HG03342 (cell line): ENCODE measurements at regions not wholly inside any gene's neighbourhood (a gene's known extent, or its start where the extent isn't known, plus 50 kb on each side); places are given as distances from the start of the nearest gene placed in this dataset.
"Not testable (repeated sequence)": the region's sequence is repeated elsewhere in the genome, so short reads cannot be mapped to it uniquely, and the experiment has no call there.

Source experiments
- ATAC-seq: cut with Tn5 transposase; IDR thresholded peaks from one replicate; pipeline ENCODE4 v1.9.1; 2021; ENCODE audit warnings: mild to moderate bottlenecking, moderate library complexity; ENCODE audit not compliant: unreplicated experiment

DNA sequence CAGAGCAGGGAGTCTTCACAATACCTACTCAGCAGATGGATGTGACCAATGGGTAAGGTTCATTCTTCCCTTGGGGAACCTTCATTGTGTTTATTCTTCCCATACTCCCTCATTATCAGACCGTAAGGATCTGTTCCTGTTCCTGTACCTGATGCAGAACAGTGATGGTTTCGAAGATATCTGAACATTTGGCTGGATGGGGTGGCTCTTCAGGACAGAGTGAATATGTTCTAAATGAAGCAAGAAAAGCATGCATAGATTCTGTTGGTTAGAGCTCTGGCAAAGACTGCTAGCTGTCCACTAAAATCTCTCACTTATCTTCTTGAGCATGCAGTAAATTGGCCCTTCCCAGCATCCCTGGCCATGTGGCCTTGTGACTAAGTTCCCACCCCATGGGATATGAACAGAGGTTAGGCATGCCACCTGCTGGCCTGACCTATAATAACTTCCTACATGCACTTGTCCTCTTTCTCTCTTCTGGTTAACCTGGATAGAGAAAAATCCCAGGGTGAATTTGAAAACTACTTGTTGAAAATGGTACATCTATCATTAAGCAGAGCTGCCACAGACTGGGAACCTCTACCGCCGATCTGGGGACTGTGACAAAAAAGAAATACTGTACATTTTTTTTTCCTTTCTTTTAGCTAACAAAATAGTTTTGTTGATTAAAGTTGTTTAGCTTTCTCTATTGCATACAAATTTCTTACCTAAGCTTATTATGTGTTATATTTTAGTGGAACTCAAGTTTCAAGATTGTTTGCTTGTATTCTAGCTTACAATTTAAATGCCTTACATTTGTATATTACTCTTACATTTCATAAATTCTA, 60.0 kb upstream of the BANK1 start:
- peak; percentile 93 for ATAC-seq

- no peak for ATAC-seq
Measured at GRCh38 chr4:101727238-101727637, 63.3 kb upstream of the BANK1 start.

GRCh38 chr4:101724093-101724492, 66.4 kb upstream of the BANK1 start:
- ATAC-seq: no peak

DNA sequence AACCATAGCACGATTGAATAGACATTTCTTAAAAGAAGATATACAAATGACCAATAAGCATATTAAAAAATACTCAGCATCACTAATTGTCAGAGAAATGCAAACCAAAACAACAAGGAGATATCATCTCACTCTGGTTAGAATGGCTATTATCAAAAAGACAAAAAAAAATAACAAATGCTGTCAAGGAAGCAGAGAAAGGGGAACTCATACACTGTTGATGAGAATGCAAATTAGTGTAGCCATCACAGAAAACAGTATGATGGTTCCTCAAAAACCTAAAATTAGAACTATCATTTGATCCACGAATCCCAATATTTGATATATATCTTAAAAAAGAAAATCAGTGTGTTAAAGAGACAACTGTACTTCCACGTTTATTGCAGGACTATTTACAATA, 71.7 kb upstream of the BANK1 start:
- no peak for ATAC-seq

- ATAC-seq: no peak
Measured at GRCh38 chr4:101711590-101712260, 78.8 kb upstream of the BANK1 start.

- no peak for ATAC-seq
Measured at GRCh38 chr4:101710806-101711205, 79.7 kb upstream of the BANK1 start.

DNA sequence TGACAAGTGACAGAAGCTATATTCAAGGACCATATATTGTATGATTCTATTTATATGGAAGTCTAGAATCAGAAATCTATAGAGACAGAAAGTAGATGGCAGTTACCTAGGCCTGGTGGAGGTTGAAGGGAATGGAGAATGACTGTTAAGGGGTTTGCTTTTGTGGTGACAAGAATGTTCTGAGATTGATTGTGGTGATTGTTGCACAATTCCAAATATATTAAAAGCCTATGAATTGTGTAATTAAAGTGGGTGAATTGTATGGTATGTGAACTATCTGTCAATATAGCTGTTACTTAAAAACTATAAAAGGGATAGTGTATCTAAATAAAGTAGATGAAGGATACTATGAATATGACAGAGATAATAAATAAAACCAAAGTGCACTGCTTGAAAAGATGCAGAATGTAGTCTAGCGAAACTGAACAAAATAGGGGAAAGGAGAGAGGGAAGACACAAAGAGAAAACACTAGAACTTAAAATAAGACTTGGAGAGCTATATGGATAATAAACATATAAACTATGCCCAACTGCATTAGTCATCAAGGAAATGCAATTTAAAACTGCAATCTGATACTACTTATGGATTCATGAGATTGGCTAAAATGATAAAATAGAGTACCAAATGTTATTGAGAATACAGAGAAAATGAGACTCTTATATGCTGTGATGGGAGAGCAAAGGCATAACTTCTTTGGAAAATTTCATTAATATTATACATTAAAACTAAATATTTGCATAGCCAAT, 82.1 kb upstream of the BANK1 start:
- ATAC-seq: no peak

DNA sequence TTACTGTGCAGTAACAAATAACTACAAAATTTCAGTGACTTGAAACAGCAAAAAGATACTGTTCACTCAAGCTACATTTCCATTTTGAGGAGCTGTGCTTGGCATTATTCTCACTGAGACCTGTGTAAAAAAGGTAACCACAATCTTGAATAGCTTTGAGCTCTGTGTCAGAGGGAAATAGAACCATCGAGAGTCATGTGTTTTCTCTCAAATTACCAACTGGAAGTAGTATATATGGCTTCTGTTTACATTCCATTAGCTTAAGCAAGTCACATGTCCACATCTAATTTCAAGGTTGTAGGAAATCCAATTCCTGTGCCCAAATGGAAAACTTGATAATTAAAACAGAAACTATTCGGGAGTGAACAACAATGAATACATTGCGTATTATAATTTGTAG, 82.9 kb upstream of the BANK1 start:
- no peak for ATAC-seq

GRCh38 chr4:101706535-101707057, 83.9 kb upstream of the BANK1 start:
- no peak for ATAC-seq

DNA sequence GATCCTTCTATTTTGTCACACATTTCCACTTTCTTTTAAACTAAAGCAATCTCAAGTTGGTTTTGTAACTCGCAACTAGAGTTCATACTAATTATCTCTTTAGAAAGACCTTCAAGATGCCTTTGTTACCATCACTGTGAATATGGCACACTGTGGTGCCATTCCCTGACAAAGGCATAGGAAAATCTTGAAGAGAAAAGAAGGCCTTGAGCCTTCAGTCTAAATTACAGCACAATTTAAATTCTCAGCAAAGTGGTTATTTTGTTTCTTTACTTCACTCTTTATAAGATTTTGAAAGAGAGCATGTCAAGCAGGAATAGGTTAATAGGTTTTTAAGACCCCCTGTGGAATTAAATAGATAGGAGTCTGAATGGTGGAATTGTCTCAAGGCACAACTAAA, 89.0 kb upstream of the BANK1 start:
- no peak for ATAC-seq

DNA sequence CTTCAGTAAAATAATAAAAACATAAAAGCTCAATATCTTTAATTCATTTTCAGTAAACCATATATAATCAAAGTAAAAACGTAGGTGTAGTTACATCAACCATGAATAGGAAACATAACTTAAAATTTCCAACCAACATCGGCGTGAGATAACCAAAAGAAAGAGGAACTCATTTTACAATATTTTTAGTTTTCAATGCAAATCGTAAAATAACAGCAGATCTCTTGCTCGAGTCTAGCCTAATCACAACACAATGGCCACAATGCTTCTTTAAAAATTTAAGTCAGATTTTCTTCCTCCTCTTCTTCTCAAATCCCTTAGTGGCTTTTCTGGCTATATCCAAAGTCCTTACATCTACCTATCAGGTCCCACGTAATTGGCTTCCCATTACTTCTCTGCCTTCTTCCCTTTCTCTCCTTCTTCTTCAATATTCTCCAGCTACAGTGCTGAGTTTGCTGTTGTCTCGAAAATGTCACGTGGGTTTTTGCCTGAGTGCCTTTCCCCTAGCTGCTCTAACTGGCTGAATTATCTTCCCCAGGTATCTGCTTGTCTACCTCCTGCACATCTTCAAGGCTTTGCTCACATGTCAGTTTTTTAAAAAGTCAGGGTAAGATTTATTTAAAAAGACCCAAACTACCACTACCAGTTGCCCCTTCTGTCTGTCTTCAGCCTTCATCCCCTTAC, 90.9 kb upstream of the BANK1 start:
- no peak for ATAC-seq

DNA sequence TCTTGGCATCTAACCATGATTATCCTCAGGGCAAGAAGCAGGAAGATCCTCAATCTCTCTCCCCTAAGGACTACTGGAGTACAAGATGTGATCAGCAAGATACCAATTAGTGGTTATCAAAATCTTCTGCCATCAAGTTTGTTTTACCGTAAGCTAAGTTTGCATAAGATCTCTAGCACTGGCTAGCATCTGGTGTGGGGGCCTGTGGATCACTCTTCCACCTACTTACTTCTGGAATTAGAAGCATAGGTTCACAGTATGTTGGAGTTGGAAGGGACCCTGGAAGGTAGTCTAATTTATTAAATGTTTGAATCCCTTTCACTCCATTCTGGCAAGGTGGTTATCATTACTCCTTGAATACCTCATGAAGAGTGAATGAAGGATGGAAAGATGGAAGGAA, 93.3 kb upstream of the BANK1 start:
- no peak for ATAC-seq

DNA sequence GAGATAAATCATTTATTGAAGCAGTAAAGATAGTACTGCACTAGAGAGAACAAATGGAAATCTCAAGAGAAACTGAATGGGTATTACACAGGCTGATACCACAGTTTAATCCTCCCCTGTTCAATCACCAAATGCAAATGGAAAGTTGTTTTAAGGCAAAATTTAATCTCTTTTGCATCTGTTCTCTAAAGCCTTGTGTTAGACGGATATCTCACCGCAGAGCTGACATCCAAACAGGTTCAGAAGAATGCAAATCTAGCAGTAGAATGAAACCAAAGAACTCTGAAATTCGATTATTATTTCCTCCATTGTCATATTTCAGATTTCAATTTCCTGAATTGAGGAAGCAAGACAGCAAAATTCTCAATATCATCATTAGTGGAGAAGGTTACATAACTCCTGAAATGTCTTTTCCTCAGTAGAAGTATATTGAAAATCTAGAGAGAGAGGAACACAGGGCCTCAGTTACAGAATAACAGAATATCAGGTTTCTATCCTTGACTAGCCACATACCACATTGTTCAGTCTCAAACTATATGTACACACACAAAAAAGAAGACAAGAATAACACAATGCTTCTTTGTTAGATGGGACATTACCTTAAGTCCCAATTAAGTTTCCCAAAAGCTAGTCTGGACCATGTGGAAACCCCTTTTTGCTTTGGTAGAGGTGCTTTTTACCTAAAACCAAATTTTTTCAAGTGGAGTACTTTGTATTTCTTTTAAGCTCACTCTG, 94.1 kb upstream of the BANK1 start:
- no peak for ATAC-seq

DNA sequence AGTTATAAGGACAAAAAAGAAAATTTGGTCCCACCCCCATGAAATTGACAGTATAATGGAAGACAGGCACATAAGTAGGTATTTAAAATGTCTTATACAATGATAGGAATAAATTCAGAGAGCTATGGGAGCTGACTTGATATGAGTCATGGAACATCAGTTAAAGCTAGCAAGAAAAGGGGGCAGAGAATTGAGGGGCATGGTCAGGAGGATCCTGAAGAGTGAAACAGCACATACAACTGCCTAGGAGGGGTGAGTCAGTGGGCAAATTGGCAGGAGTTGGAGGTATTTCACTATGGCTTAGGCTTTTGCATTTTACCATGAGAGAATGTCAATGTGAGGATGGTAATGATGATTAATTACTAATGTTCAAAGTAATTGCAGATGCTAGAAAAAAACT, 95.4 kb upstream of the BANK1 start:
- ATAC-seq: no peak

GRCh38 chr4:101694403-101694802, 96.1 kb upstream of the BANK1 start:
- ATAC-seq: not testable (repeated sequence)

DNA sequence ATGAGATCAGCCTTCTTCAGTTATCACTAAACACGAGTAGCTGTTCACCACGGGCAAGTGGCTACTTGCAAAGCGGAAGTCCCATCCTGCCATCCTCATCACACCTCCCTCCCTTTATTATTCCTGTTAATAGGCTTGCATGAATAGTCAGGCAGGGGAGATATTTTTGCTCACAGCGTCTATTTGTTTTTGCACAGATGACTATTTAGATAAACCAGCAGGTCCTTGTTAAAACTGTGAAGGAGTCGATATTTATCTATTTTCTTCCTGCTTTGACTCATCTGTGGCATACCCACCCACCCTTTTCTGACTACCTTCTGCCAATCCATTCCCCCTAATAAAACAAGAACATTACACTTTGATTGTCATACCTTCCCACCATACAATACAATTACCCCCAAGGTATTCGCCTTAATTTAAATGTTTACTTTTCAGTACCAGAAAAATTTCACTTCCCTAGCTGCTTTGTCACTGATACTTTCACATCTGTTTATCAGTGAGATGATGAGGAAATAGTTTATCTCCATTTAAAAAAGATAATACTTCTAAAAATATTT, 96.6 kb upstream of the BANK1 start:
- peak; percentile 66 for ATAC-seq

GRCh38 chr4:101689220-101689619, 101.3 kb upstream of the BANK1 start:
- no peak for ATAC-seq

GRCh38 chr4:101685126-101685525, 105.4 kb upstream of the BANK1 start:
- ATAC-seq: no peak

- no peak for ATAC-seq
Measured at GRCh38 chr4:101682946-101683345, 107.6 kb upstream of the BANK1 start.

DNA sequence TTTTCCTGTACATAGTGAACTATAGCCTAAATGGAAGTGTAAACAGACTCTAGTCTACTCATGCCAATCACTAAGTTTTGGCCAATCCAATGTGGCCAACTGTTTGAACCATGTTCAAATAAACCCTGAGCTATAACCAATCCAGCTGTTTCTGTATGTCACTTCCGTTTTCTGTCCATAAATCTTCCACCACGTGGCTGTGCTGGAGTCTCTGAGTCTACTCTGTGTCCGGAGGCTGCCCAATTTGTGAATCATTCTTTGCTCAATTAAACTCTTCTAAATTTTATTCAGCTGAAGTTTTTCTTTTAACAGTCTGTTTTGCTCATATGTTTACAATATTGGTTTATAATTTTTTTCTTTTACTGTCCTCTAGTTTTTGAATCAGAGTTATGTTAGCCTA, 112.3 kb upstream of the BANK1 start:
- no peak for ATAC-seq
